Glomerular visceral epithelial cell (primary cell): ENCODE measurements at regions not wholly inside any gene's neighbourhood (a gene's known extent, or its start where the extent isn't known, plus 50 kb on each side); places are given as distances from the start of the nearest gene placed in this dataset.
"Not testable (repeated sequence)": the region's sequence is repeated elsewhere in the genome, so short reads cannot be mapped to it uniquely, and the experiment has no call there.

Source experiments
- DNase-seq: peaks from one replicate; pipeline ENCODE4 v3.0.0-alpha.2; 2016; ENCODE audit errors: extremely low spot score

- no peak for DNase-seq
These were observed 256.1 kb downstream of the ZWINT start for GRCh38 chr10:56104923-56105322.

GRCh38 chr10:56104487-56104886, 256.6 kb downstream of the ZWINT start:
- peak; percentile 44 for DNase-seq

GRCh38 chr10:56096226-56096517, 264.9 kb downstream of the ZWINT start:
- DNase-seq, result no peak

- no peak for DNase-seq
These were observed 265.4 kb downstream of the ZWINT start for GRCh38 chr10:56095506-56096225.

GRCh38 chr10:56093645-56094044, 267.4 kb downstream of the ZWINT start:
- not testable (repeated sequence) for DNase-seq

GRCh38 chr10:56091872-56092271, 269.2 kb downstream of the ZWINT start:
- no peak for DNase-seq

- DNase-seq, result no peak
These were observed 270.0 kb downstream of the ZWINT start for GRCh38 chr10:56090914-56091540.

GRCh38 chr10:56085406-56086122, 275.5 kb downstream of the ZWINT start:
- peak; percentile 4 for DNase-seq

GRCh38 chr10:56082169-56082568, 278.9 kb downstream of the ZWINT start:
- no peak for DNase-seq

GRCh38 chr10:56068473-56069263, 292.4 kb downstream of the ZWINT start:
- no peak for DNase-seq

GRCh38 chr10:56068040-56068439, 293.0 kb downstream of the ZWINT start:
- DNase-seq, result no peak

GRCh38 chr10:56063642-56064041, 297.4 kb downstream of the ZWINT start:
- no peak for DNase-seq

GRCh38 chr10:56057860-56058259, 303.2 kb downstream of the ZWINT start:
- DNase-seq, result no peak

- DNase-seq, result no peak
These were observed 325.6 kb downstream of the ZWINT start for GRCh38 chr10:56035489-56035888.

GRCh38 chr10:56028298-56029132, 332.5 kb downstream of the ZWINT start:
- DNase-seq, result no peak

GRCh38 chr10:56012101-56012500, 349.0 kb downstream of the ZWINT start:
- DNase-seq, result no peak

GRCh38 chr10:56003555-56003954, 357.5 kb downstream of the ZWINT start:
- no peak for DNase-seq

- DNase-seq, result no peak
These were observed 371.9 kb downstream of the ZWINT start for GRCh38 chr10:55989188-55989587.

- no peak for DNase-seq
These were observed 381.9 kb downstream of the ZWINT start for GRCh38 chr10:55979203-55979602.

GRCh38 chr10:55966101-55966500, 395.0 kb downstream of the ZWINT start:
- peak; percentile 3 for DNase-seq

- no peak for DNase-seq
These were observed 417.7 kb downstream of the ZWINT start for GRCh38 chr10:55943403-55943802.
